Caco-2 (cell line): ENCODE measurements at regions not wholly inside any gene's neighbourhood (a gene's known extent, or its start where the extent isn't known, plus 50 kb on each side); places are given as distances from the start of the nearest gene placed in this dataset.

ENCODE experiments used
- BruUV-seq: library from RNA; stranded (reverse); fragments of 400-500 nt; replicated peaks from 2 replicates; lab custom pipeline; 2021; lab: Mats Ljungman, UMichigan
- CTCF ChIA-PET: fragments of 300-600 bp; sonication (Branson Sonifier 250); formaldehyde crosslinking; loops from one replicate; lab custom pipeline; 2022; ENCODE audit warnings: antibody characterized with exemption; lab: Charles Lee
- POLR2A ChIA-PET: fragments of 300-600 bp; sonication (Branson Sonifier 250); formaldehyde crosslinking; loops from one replicate; lab custom pipeline; 2022; ENCODE audit warnings: antibody characterized with exemption; lab: Charles Lee
- DNase-seq, 2 experiments: peaks; one replicate each; pipeline versions ENCODE4 v3.0.0 to v3.0.0-alpha.2; 2020 to 2022
- H3K27me3 ChIP-seq: replicated peaks from 2 replicates; pipeline ENCODE4 v1.6.0; 2011; ENCODE audit warnings: low read length; ENCODE audit not compliant: control insufficient read depth, insufficient read depth
- H3K36me3 ChIP-seq: 2 replicates; pipeline ENCODE4 v1.5.1; 2011; ENCODE audit warnings: low read length; ENCODE audit not compliant: control insufficient read depth, insufficient read depth
- H3K4me1 ChIP-seq: fragments of 250-450 bp; sonication (Bioruptor Pico); 2 replicates; pipeline ENCODE4 v1.5.1; 2020; ENCODE audit warnings: mild to moderate bottlenecking
- H3K4me3 ChIP-seq: 2 replicates; pipeline ENCODE4 v1.5.1; 2011; ENCODE audit warnings: low read depth, mild to moderate bottlenecking, control low read depth, low read length
- H3K9me3 ChIP-seq: fragments of 250-450 bp; sonication (Bioruptor Pico); 2 replicates; pipeline ENCODE4 v1.5.1; 2020; ENCODE audit warnings: mild to moderate bottlenecking, moderate library complexity
- H3K27ac Mint-ChIP-seq: one replicate; pipeline ENCODE4 v1.8.0; 2022; ENCODE audit warnings: mixed read lengths; ENCODE audit not compliant: unreplicated experiment
- H3K27me3 Mint-ChIP-seq: one replicate; pipeline ENCODE4 v1.8.0; 2022; ENCODE audit warnings: mixed read lengths; ENCODE audit not compliant: insufficient read depth, unreplicated experiment
- H3K36me3 Mint-ChIP-seq: one replicate; pipeline ENCODE4 v1.8.0; 2022; ENCODE audit warnings: mild to moderate bottlenecking, mixed read lengths; ENCODE audit not compliant: insufficient read depth, unreplicated experiment
- H3K4me1 Mint-ChIP-seq: one replicate; pipeline ENCODE4 v1.8.0; 2022; ENCODE audit warnings: low read depth, mixed read lengths; ENCODE audit not compliant: unreplicated experiment
- H3K4me3 Mint-ChIP-seq: one replicate; pipeline ENCODE4 v1.8.0; 2022; ENCODE audit warnings: mild to moderate bottlenecking, moderate library complexity, mixed read lengths; ENCODE audit not compliant: unreplicated experiment
- H3K9me3 Mint-ChIP-seq: one replicate; pipeline ENCODE4 v1.8.0; 2022; ENCODE audit warnings: mixed read lengths; ENCODE audit not compliant: unreplicated experiment
- intact Hi-C: fragments of 100-400 bp; cut with micrococcal nuclease; formaldehyde crosslinking; loops from one replicate; pipeline ENCODE4 v1.10.0; 2022; ENCODE audit not compliant: unreplicated experiment
- TF ChIP-seq, protein P1 (sequence below), 2 experiments: fragments of 200-600 bp in 1 of 2; IDR thresholded peaks; 1 replicate in 1 of 2; 2 replicates in 1 of 2; pipeline versions ENCODE4 v1.5.1 to v1.8.0; 2011 to 2022; ENCODE audit warnings: antibody characterized with exemption in 1 of 2, control low read depth in 1 of 2, inconsistent platforms in 1 of 2, low read depth in 1 of 2, low read length in 1 of 2, mild to moderate bottlenecking in 1 of 2, moderate library complexity in 1 of 2; ENCODE audit not compliant: insufficient read depth in 1 of 2, severe bottlenecking in 1 of 2, unreplicated experiment in 1 of 2

DNA sequence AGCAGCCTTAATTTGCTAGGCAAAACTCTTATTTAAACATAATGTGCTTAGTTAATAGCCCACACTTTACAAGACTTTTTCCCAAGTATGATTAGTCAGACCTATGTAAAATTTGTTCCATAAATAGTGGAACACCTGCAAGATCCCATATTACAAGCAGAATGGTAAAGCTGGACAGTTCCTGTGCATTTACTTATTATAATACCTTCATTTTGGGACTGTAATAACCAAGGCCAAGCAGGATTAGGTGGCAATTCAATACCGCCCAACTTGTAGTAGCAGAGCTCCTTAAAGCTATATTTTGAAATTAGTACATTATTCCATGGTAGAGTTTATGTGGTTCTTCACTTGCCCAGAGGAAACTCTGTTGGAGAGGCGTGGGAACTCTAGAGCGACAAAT lies 431.5 kb upstream of the MMADHC start:
- no peak overlapping the region for H3K27ac Mint-ChIP-seq
- H3K9me3 Mint-ChIP-seq: no peaks in the 10 kb centered on the region
- Histone ChIP-seq H3K4me1 (no peaks in the 10 kb centered on the region), H3K36me3 (no peaks in the 10 kb centered on the region), H3K4me3 (no peak overlapping the region), H3K9me3 (no peaks in the 10 kb centered on the region), H3K27me3 (no peaks in the 10 kb centered on the region)
- intact Hi-C loops: no loop called here
- ChIA-PET POLR2A (no interaction called here), CTCF (no interaction called here)
- no peak overlapping the region for H3K4me3 Mint-ChIP-seq
- H3K27me3 Mint-ChIP-seq: no peaks in the 10 kb centered on the region
- peaks cover 7% of the 10 kb centered on the region for H3K4me1 Mint-ChIP-seq
- TF ChIP-seq, protein P1, sequence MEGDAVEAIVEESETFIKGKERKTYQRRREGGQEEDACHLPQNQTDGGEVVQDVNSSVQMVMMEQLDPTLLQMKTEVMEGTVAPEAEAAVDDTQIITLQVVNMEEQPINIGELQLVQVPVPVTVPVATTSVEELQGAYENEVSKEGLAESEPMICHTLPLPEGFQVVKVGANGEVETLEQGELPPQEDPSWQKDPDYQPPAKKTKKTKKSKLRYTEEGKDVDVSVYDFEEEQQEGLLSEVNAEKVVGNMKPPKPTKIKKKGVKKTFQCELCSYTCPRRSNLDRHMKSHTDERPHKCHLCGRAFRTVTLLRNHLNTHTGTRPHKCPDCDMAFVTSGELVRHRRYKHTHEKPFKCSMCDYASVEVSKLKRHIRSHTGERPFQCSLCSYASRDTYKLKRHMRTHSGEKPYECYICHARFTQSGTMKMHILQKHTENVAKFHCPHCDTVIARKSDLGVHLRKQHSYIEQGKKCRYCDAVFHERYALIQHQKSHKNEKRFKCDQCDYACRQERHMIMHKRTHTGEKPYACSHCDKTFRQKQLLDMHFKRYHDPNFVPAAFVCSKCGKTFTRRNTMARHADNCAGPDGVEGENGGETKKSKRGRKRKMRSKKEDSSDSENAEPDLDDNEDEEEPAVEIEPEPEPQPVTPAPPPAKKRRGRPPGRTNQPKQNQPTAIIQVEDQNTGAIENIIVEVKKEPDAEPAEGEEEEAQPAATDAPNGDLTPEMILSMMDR (IDR thresholded peaks at IDR 0.05; ENCODE audit: insufficient read depth in 1 of 2, low read depth in 1 of 2, low read length in 1 of 2, severe bottlenecking in 1 of 2, unreplicated experiment in 1 of 2): no peak
- no peak for DNase-seq
- BruUV-seq: no TSS peak
- no peaks in the 10 kb centered on the region for H3K36me3 Mint-ChIP-seq

GRCh38 chr2:150012986-150013385 lies 425.4 kb upstream of the MMADHC start:
- Histone ChIP-seq H3K9me3 (peaks cover 2% of the 10 kb centered on the region; the same call in 1 of the 2 replicates), H3K4me1 (no peaks in the 10 kb centered on the region), H3K4me3 (no peak overlapping the region), H3K36me3 (no peaks in the 10 kb centered on the region), H3K27me3 (no peaks in the 10 kb centered on the region)
- Mint-ChIP-seq H3K27me3 (no peaks in the 10 kb centered on the region), H3K4me3 (no peak overlapping the region), H3K4me1 (no peaks in the 10 kb centered on the region), H3K27ac (no peak overlapping the region), H3K9me3 (no peaks in the 10 kb centered on the region), H3K36me3 (no peaks in the 10 kb centered on the region)
- POLR2A ChIA-PET: no interaction called here
- BruUV-seq: no TSS peak
- TF ChIP-seq, protein P1 (IDR thresholded peaks at IDR 0.05; ENCODE audit: insufficient read depth in 1 of 2, low read depth in 1 of 2, low read length in 1 of 2, severe bottlenecking in 1 of 2, unreplicated experiment in 1 of 2): no peak
- CTCF ChIA-PET: no interaction called here
- no peak for DNase-seq
- intact Hi-C loops: no loop called here

DNA sequence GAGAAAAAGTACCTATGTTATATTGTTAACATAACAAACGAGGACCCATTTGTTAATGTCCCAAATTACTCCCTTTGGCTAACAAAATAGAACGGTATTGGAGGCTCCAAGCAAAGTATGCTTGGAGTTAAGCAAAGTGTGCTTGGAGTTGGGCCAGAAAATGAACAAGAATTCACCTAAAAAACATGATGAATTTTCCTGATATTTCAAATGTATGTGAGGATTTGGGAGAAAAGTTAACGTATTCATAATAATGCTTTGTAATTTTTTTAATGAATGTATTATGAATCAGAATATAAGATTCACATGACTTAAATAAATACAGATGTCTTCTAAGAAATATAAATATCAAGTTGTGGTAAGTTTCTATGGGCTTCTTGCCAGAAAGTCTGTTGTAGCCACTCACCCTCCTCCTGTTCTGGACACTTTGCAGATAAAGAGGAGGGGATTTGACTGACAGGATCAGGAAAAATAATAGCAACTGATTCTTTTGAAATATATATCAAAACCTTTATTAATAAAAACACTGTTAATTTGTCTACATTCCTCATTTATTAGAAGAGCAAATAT lies 423.7 kb upstream of the MMADHC start:
- H3K36me3 ChIP-seq: no peaks in the 10 kb centered on the region
- intact Hi-C loops: no loop called here
- Mint-ChIP-seq H3K27ac (no peak overlapping the region), H3K36me3 (no peaks in the 10 kb centered on the region), H3K9me3 (no peaks in the 10 kb centered on the region), H3K4me1 (no peaks in the 10 kb centered on the region), H3K27me3 (no peaks in the 10 kb centered on the region), H3K4me3 (no peak overlapping the region)
- no peak overlapping the region for H3K4me3 ChIP-seq
- ChIA-PET POLR2A (no interaction called here), CTCF (no interaction called here)
- BruUV-seq: no TSS peak
- TF ChIP-seq, protein P1 (IDR thresholded peaks at IDR 0.05; ENCODE audit: insufficient read depth in 1 of 2, low read depth in 1 of 2, low read length in 1 of 2, severe bottlenecking in 1 of 2, unreplicated experiment in 1 of 2): no peak
- H3K27me3 ChIP-seq: no peaks in the 10 kb centered on the region
- no peaks in the 10 kb centered on the region for H3K4me1 ChIP-seq
- DNase-seq: no peak
- peaks cover 2% of the 10 kb centered on the region; the same call in 1 of the 2 replicates for H3K9me3 ChIP-seq
